Gastroesophageal sphincter (tissue), 3 donors: ENCODE measurements at regions not wholly inside any gene's neighbourhood (a gene's known extent, or its start where the extent isn't known, plus 50 kb on each side); places are given as distances from the start of the nearest gene placed in this dataset.

ENCODE experiments used
- CTCF ChIP-seq, 4 experiments: fragments of 200-600 bp in 2 of 4; fragments of 450-650 bp in 2 of 4; sonication (generic) in 1 of 4; IDR thresholded peaks; one replicate each; pipeline ENCODE4 v1.5.1; 2017 to 2019; ENCODE audit warnings: antibody characterized with exemption in 4 of 4, mild to moderate bottlenecking in 2 of 4, moderate library complexity in 2 of 4
- POLR2A ChIP-seq, 2 donors: fragments of 450-650 bp; IDR thresholded peaks; one replicate each; pipeline ENCODE4 v1.6.1; 2017; ENCODE audit warnings: antibody characterized with exemption in 2 of 2, mild to moderate bottlenecking in 2 of 2, moderate library complexity in 1 of 2

DNA sequence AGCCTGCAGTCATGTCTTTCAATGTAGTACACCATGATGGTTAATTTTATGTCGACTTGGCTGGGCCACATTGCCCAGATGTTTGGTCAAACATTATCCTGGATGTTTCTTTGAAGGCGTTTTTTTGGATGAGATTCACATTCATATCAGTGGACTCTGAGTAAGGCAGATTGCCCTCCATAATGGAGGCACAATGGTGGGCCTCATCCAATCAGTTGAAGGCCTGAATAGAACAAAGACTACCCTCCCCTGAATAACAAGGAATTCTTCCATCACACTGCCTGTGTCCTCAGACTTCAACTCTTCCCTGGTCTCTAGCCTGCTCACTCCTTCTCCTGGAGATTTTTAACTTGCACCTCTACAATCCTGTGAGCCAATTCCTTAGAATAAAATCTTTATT lies 83.8 kb upstream of the CHL1 start:
- TF ChIP-seq CTCF (IDR thresholded peaks at IDR 0.05), result no peak
- no peak for TF ChIP-seq POLR2A (IDR thresholded peaks at IDR 0.05)
